PFSK-1 (cell line): ENCODE measurements at regions not wholly inside any gene's neighbourhood (a gene's known extent, or its start where the extent isn't known, plus 50 kb on each side); places are given as distances from the start of the nearest gene placed in this dataset.

ENCODE experiments used
- FOXP2 ChIP-seq: optimal IDR thresholded peaks from 2 replicates; pipeline ENCODE3; 2011; ENCODE audit warnings: borderline replicate concordance, control low read depth, inconsistent platforms; ENCODE audit not compliant: insufficient read depth; ENCODE audit errors: extremely low read length, extremely low read depth
- POLR2AphosphoS5 ChIP-seq: IDR thresholded peaks from 2 replicates; pipeline ENCODE4 v1.6.1; 2012; ENCODE audit warnings: low read depth, mild to moderate bottlenecking, control low read depth, low read length, moderate library complexity
- SIN3A ChIP-seq: IDR thresholded peaks from 2 replicates; pipeline ENCODE4 v1.6.1; 2012; ENCODE audit warnings: mild to moderate bottlenecking, low read length, moderate library complexity, borderline replicate concordance; ENCODE audit not compliant: insufficient read depth
- TAF1 ChIP-seq: IDR thresholded peaks from 2 replicates; pipeline ENCODE4 v1.6.1; 2012; ENCODE audit warnings: low read length, control low read depth, borderline replicate concordance; ENCODE audit not compliant: insufficient read depth
- TF ChIP-seq, protein P1 (sequence below), 2 experiments: IDR thresholded peaks; 2 replicates each; pipeline versions ENCODE4 v1.6.1 to v1.8.0; 2011 to 2012; ENCODE audit warnings: low read depth in 2 of 2, low read length in 2 of 2, control low read depth in 1 of 2, inconsistent platforms in 1 of 2, mild to moderate bottlenecking in 1 of 2, moderate library complexity in 1 of 2; ENCODE audit not compliant: insufficient read depth in 1 of 2

DNA sequence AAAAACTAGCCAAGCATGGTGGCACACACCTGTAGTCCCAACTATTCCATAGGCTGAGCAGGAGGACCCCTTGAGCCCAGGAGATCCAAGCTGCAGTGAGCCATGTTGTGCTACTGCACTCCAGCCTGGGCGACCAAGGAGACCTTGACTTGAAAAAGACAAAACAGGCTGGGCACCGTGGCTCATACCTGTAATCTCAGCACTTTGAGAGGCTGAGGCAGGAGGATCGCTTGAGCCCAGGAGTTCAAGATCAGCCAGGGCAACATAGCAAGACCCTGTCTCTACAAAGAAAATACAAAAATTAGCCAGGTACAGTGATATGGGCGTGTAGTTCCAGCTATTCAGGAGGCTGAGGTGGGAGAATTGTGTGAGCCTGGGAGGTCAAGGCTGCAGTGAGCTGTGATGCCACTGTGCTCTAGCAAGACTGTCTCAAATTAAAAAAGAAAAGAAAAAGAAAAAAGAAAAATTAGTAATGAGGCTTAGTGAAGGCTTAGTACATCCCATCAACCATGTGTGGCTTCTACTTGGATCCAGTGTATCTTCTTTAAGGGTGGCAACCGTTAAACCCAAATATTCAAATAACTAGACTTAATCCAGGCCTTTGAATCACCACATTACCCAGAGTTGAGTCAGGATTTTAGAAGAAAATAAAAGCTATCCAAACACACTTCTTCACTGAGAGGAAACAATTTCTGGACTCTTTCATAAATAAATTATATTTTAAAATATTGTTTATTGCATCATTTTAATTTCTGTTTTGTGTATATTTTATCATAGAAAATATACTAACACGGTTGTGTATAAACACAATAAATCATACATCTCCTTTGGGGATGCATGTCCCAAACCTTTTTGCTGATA is 74.3 kb upstream of the RAB4A start:
- TF ChIP-seq, protein P1, sequence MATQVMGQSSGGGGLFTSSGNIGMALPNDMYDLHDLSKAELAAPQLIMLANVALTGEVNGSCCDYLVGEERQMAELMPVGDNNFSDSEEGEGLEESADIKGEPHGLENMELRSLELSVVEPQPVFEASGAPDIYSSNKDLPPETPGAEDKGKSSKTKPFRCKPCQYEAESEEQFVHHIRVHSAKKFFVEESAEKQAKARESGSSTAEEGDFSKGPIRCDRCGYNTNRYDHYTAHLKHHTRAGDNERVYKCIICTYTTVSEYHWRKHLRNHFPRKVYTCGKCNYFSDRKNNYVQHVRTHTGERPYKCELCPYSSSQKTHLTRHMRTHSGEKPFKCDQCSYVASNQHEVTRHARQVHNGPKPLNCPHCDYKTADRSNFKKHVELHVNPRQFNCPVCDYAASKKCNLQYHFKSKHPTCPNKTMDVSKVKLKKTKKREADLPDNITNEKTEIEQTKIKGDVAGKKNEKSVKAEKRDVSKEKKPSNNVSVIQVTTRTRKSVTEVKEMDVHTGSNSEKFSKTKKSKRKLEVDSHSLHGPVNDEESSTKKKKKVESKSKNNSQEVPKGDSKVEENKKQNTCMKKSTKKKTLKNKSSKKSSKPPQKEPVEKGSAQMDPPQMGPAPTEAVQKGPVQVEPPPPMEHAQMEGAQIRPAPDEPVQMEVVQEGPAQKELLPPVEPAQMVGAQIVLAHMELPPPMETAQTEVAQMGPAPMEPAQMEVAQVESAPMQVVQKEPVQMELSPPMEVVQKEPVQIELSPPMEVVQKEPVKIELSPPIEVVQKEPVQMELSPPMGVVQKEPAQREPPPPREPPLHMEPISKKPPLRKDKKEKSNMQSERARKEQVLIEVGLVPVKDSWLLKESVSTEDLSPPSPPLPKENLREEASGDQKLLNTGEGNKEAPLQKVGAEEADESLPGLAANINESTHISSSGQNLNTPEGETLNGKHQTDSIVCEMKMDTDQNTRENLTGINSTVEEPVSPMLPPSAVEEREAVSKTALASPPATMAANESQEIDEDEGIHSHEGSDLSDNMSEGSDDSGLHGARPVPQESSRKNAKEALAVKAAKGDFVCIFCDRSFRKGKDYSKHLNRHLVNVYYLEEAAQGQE (IDR thresholded peaks at IDR 0.05; ENCODE audit: insufficient read depth in 1 of 2, low read depth in 2 of 2, low read length in 2 of 2) = no peak
- no peak for TF ChIP-seq SIN3A
- TF ChIP-seq FOXP2 = no peak
- TF ChIP-seq TAF1 = no peak
- TF ChIP-seq POLR2AphosphoS5 = no peak

DNA sequence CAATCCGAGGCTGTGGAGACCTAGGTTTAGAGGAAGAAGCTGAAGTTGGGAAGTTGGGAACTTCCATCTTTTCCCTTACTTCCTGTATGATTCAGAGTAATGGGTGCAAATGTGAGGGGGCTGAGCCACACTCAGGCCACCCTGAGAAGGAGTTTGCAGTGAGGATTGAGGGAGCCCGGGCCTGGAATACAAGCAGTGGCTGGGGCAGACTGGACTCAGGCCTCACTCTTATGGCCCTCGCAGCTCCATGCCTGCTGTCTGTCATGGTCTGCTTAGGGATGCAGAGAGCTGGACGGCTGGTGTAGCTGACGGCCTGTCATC is 73.7 kb upstream of the RAB4A start:
- TF ChIP-seq SIN3A (no peak), TAF1 (no peak), FOXP2 (no peak), POLR2AphosphoS5 (no peak)
- TF ChIP-seq, protein P1 (IDR thresholded peaks at IDR 0.05; ENCODE audit: insufficient read depth in 1 of 2, low read depth in 2 of 2, low read length in 2 of 2) = no peak

DNA sequence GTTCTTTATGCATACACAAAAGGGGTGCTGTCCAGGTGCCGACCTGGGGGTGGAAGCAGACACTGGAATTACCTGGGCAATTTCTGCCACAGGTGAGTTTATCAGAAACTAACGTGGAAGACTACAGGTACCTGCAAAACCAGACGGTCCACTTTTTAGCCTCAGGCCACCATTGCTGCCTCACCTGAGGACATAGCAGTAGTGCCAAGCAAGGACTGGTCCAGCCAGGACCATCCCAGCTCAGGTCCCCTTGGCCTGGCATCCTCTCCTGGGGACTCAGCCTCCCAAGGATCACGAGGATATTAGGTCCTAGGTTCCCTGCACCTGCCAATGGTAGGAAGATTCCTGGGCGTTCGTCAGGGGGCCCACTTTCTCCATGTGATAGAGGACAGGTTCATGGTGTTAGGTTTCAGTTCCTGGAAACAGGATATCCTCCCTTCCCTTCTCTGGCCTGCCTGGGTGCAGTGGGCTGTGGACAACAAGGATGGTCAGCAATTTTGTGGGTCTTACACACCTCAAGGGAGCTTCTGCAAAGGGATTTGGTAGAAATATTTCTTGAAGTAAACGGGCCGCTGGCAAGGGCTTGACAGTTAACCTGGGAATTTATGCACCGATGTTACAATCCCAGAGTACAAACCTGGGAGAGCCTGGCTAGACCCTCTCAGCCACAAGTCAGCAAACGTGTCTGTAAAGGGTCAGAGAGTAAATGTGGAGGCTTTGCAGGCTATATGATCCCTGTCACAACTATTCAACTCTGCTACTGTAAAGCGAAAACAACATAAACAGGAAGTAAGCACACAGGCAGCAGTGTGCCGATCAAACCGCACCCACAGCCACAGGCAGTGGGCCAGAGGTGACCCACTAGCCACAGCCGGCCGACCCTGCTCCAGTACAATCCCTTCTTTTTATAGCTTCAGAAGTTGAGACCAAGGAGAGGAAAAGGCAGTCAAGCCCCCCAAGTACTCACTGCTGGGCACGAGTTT is 71.4 kb upstream of the RAB4A start:
- peak; percentile 67 for TF ChIP-seq FOXP2
- TF ChIP-seq, protein P1 (IDR thresholded peaks at IDR 0.05; ENCODE audit: insufficient read depth in 1 of 2, low read depth in 2 of 2, low read length in 2 of 2) = no peak

DNA sequence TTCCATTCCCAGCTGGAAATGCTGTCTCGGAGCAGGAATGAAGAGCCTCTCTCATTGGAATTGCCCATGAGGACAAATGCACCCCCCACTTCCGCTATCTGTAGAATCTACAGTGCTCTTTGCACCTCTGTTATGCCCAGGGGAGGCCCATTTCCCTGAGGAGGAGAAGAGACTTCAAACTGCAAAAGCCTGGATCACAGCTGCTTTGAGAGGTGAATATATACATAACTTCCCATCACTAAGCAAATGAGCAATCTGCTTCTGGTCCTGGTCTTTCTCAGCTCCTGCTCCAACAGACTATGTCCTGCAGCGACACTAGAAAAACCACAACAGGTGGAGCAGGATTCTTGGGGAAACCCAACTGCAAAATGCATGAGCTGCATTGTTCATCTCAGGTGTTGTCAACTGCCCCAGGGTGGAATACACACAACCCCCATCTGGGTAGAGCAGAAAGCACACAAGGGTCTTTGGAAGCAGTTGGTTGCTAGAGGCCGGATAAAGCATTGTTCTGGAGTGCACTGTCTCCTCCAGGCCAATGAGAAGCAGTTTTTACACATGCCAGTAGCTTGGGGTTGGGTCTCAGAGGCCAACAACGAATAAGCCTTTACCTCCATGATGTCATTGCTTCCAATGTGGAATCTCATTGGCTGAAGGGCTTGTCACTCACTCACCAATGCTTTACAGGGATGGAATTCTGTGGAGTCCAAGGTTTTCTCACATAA is 67.7 kb upstream of the RAB4A start:
- no peak for TF ChIP-seq POLR2AphosphoS5
- no peak for TF ChIP-seq SIN3A
- no peak for TF ChIP-seq TAF1
- TF ChIP-seq FOXP2 = no peak

DNA sequence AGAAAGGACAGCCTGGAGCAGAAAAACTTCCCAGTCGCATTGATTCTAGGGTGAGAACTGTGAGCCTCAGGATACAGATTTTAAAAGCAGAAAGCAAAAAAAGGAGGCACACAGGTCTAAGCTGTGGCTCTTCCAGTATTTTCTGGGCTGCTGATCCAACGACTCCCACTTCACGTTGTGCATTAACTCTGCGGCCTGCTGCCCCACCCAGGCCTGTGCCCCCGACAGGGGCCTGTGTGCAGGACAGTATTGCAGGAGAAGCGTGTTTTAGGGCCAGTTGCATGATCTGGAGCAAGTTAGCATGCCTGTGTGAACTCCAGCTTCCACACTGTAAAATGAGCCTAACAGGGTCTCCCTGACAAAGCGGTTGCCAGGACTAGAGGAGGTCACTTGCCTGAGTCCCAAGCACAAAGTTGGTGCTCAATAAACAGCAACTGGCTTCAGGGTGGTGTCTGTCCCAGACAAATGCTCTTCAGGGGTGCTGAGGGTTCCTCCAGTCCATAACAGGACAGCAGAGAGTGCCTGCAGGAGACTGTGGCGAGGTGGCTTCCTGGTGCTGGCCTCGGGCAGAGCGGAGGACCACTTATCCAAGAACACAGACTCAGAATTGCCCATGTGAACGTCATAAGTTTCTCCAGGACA is 66.8 kb upstream of the RAB4A start:
- no peak for TF ChIP-seq SIN3A
- no peak for TF ChIP-seq TAF1
- no peak for TF ChIP-seq FOXP2
- TF ChIP-seq POLR2AphosphoS5 = no peak
- TF ChIP-seq, protein P1 (IDR thresholded peaks at IDR 0.05; ENCODE audit: insufficient read depth in 1 of 2, low read depth in 2 of 2, low read length in 2 of 2) = no peak
